HCT116 (cell line): ENCODE measurements at regions not wholly inside any gene's neighbourhood (a gene's known extent, or its start where the extent isn't known, plus 50 kb on each side); places are given as distances from the start of the nearest gene placed in this dataset.

Source experiments
- ATAC-seq: fragments of 200-7000 bp; cut with Tn5 transposase; 2 replicates; pipeline ENCODE4 v1.9.1; 2020; ENCODE audit warnings: mild to moderate bottlenecking, moderate library complexity
- BruUV-seq: library from RNA; stranded (reverse); fragments of 400-500 nt; replicated peaks from 2 replicates; lab custom pipeline; 2021; lab: Mats Ljungman, UMichigan
- CTCF ChIA-PET: fragments of 300-600 bp; sonication (Branson Sonifier 250); formaldehyde crosslinking; loops from one replicate; lab custom pipeline; 2021; ENCODE audit warnings: antibody characterized with exemption; lab: Charles Lee
- POLR2A ChIA-PET: fragments of 300-600, 350-600 bp; sonication (Branson Sonifier 250); formaldehyde crosslinking; loops from one replicate; lab custom pipeline; 2021; ENCODE audit warnings: antibody characterized with exemption; lab: Charles Lee
- RAD21 ChIA-PET, 2 experiments: fragments of 300-600 bp; sonication (Branson Sonifier 250); formaldehyde crosslinking; loops; one replicate each; lab custom pipeline; 2023; ENCODE audit warnings: low total read pairs in 2 of 2; ENCODE audit not compliant: uncharacterized antibody in 2 of 2, unreplicated experiment in 2 of 2, low non-redundant PET in 1 of 2; lab: Charles Lee
- DNase-seq: peaks from one replicate; pipeline ENCODE4 v3.0.0-alpha.2; 2010; ENCODE audit warnings: low read depth, low spot score
- H2AFZ ChIP-seq: fragments of 200-600 bp; shearing (Covaris generic), sonication (generic); 2 replicates; pipeline ENCODE4 v1.6.1; 2017; ENCODE audit warnings: low read depth, mixed run types, mixed read lengths, antibody characterized with exemption, low read length; ENCODE audit not compliant: poor library complexity, severe bottlenecking
- H3K27ac ChIP-seq: 2 replicates; pipeline ENCODE4 v1.5.1; 2012; ENCODE audit warnings: low read depth, low read length
- H3K27me3 ChIP-seq: fragments of 200-600 bp; sonication (generic); 2 replicates; pipeline ENCODE4 v1.6.1; 2016; ENCODE audit warnings: mixed run types, low read length, mixed read lengths; ENCODE audit not compliant: insufficient read depth
- H3K36me3 ChIP-seq, 2 experiments: fragments of 200-500 bp in 1 of 2; fragments of 200-600 bp in 1 of 2; sonication (Bioruptor generic) in 1 of 2; sonication (generic) in 1 of 2; 2 replicates each; pipeline versions ENCODE4 v1.5.1 to v1.6.1; 2014 to 2016; ENCODE audit warnings: low read length in 2 of 2, inconsistent platforms in 1 of 2, mixed read lengths in 1 of 2, mixed run types in 1 of 2; ENCODE audit not compliant: insufficient read depth in 2 of 2, control insufficient read depth in 1 of 2
- H3K4me1 ChIP-seq, 2 experiments: fragments of 200-600 bp in 1 of 2; sonication (generic) in 1 of 2; 2 replicates each; pipeline versions ENCODE4 v1.5.1 to v1.6.1; 2012 to 2017; ENCODE audit warnings: low read length in 2 of 2, inconsistent platforms in 1 of 2, mild to moderate bottlenecking in 1 of 2, mixed read lengths in 1 of 2, mixed run types in 1 of 2, moderate library complexity in 1 of 2; ENCODE audit not compliant: insufficient read depth in 2 of 2, control insufficient read depth in 1 of 2
- H3K4me2 ChIP-seq: fragments of 200-600 bp; sonication (generic); 2 replicates; pipeline ENCODE4 v1.6.1; 2017; ENCODE audit warnings: mixed run types, low read length, mixed read lengths
- H3K4me3 ChIP-seq, 2 experiments: fragments of 200-600 bp in 1 of 2; sonication (generic) in 1 of 2; replicated peaks in 1 of 2; 2 replicates each; pipeline ENCODE4 v1.5.1; 2011 to 2016; ENCODE audit warnings: low read length in 2 of 2, control low read depth in 1 of 2, low read depth in 1 of 2, mild to moderate bottlenecking in 1 of 2, mixed read lengths in 1 of 2, mixed run types in 1 of 2
- H3K79me2 ChIP-seq: fragments of 200-600 bp; sonication (generic); 2 replicates; pipeline ENCODE4 v1.6.1; 2017; ENCODE audit warnings: mild to moderate bottlenecking, mixed run types, low read length, moderate library complexity, mixed read lengths; ENCODE audit not compliant: insufficient read depth
- H3K9ac ChIP-seq: fragments of 200-600 bp; sonication (generic); 2 replicates; pipeline ENCODE4 v1.6.1; 2016; ENCODE audit warnings: low read length, mixed read lengths
- H3K9me2 ChIP-seq: fragments of 200-600 bp; sonication (generic), shearing (Covaris generic); 2 replicates; pipeline ENCODE4 v1.6.1; 2017; ENCODE audit warnings: mixed run types, mild to moderate bottlenecking, moderate library complexity; ENCODE audit not compliant: insufficient read depth
- H3K9me3 ChIP-seq, 2 experiments: fragments of 200-500 bp in 1 of 2; fragments of 200-600 bp in 1 of 2; sonication (Bioruptor generic) in 1 of 2; sonication (generic) in 1 of 2; 2 replicates each; pipeline ENCODE4 v1.6.1; 2014 to 2017; ENCODE audit warnings: low read length in 2 of 2, mixed read lengths in 2 of 2, inconsistent platforms in 1 of 2, low read depth in 1 of 2, mild to moderate bottlenecking in 1 of 2, mixed run types in 1 of 2, moderate library complexity in 1 of 2; ENCODE audit not compliant: control insufficient read depth in 1 of 2, insufficient read depth in 1 of 2
- H4K20me1 ChIP-seq: fragments of 200-600 bp; sonication (generic), shearing (Covaris generic); 2 replicates; pipeline ENCODE4 v1.6.1; 2017; ENCODE audit warnings: mixed run types, mild to moderate bottlenecking, moderate library complexity; ENCODE audit not compliant: insufficient read depth
- CBX3 ChIP-seq: IDR thresholded peaks from 2 replicates; pipeline ENCODE4 v1.6.1; 2012; ENCODE audit warnings: low read depth
- CEBPB ChIP-seq: IDR thresholded peaks from 2 replicates; pipeline ENCODE4 v1.6.1; 2012; ENCODE audit warnings: low read depth
- EGR1 ChIP-seq: IDR thresholded peaks from 2 replicates; pipeline ENCODE4 v1.6.1; 2012; ENCODE audit warnings: low read depth
- EZH2 ChIP-seq: fragments of 200-600 bp; sonication (generic); IDR thresholded peaks from 2 replicates; pipeline ENCODE4 v1.6.1; 2017; ENCODE audit warnings: antibody characterized with exemption, mixed run types
- EZH2phosphoT487 ChIP-seq: fragments of 200-600 bp; IDR thresholded peaks from 2 replicates; pipeline ENCODE4 v1.6.1; 2018; ENCODE audit warnings: antibody characterized with exemption, borderline replicate concordance
- JUND ChIP-seq: IDR thresholded peaks from 2 replicates; pipeline ENCODE4 v1.6.1; 2012
- POLR2A ChIP-seq: IDR thresholded peaks from 2 replicates; pipeline ENCODE4 v1.7.0; 2011; ENCODE audit warnings: borderline replicate concordance; ENCODE audit not compliant: insufficient read depth, insufficient read length; ENCODE audit errors: extremely low read depth
- POLR2AphosphoS5 ChIP-seq: IDR thresholded peaks from 2 replicates; pipeline ENCODE4 v1.6.1; 2011; ENCODE audit warnings: mild to moderate bottlenecking, low read depth, low read length, moderate library complexity
- REST ChIP-seq: IDR thresholded peaks from 2 replicates; pipeline ENCODE4 v1.6.1; 2012; ENCODE audit warnings: low read depth
- SIN3A ChIP-seq: IDR thresholded peaks from 2 replicates; pipeline ENCODE4 v1.6.1; 2012; ENCODE audit warnings: low read depth
- SP1 ChIP-seq: IDR thresholded peaks from 2 replicates; pipeline ENCODE4 v1.6.1; 2012; ENCODE audit warnings: low read depth
- SRF ChIP-seq: IDR thresholded peaks from 2 replicates; pipeline ENCODE4 v1.6.1; 2012; ENCODE audit warnings: low read depth
- ZFX ChIP-seq: fragments of 450-650 bp; IDR thresholded peaks from 2 replicates; pipeline ENCODE4 v1.6.1; 2017
- intact Hi-C: fragments of 100-400 bp; cut with micrococcal nuclease; formaldehyde crosslinking; loops from 2 replicates; pipeline ENCODE4 v1.10.0; 2022
- TF ChIP-seq, protein P1 (sequence below), 3 experiments: fragments of 200-600 bp in 1 of 3; sonication (generic) in 1 of 3; IDR thresholded peaks in 2 of 3; conservative IDR thresholded peaks in 1 of 3; 2 replicates each; pipeline ENCODE4 v1.5.1; 2012 to 2017; ENCODE audit warnings: low read depth in 2 of 3, low read length in 2 of 3, antibody characterized with exemption in 1 of 3, borderline replicate concordance in 1 of 3, control low read depth in 1 of 3, mild to moderate bottlenecking in 1 of 3, mixed read lengths in 1 of 3, mixed run types in 1 of 3, moderate library complexity in 1 of 3; ENCODE audit not compliant: insufficient read depth in 1 of 3
- TF ChIP-seq, protein P2 (sequence below): IDR thresholded peaks from 2 replicates; pipeline ENCODE4 v1.6.1; 2012
- TF ChIP-seq, protein P3 (sequence below): IDR thresholded peaks from 2 replicates; pipeline ENCODE4 v1.6.1; 2011; ENCODE audit warnings: mild to moderate bottlenecking, low read length, moderate library complexity; ENCODE audit not compliant: insufficient replicate concordance; ENCODE audit errors: extremely low read depth

DNA sequence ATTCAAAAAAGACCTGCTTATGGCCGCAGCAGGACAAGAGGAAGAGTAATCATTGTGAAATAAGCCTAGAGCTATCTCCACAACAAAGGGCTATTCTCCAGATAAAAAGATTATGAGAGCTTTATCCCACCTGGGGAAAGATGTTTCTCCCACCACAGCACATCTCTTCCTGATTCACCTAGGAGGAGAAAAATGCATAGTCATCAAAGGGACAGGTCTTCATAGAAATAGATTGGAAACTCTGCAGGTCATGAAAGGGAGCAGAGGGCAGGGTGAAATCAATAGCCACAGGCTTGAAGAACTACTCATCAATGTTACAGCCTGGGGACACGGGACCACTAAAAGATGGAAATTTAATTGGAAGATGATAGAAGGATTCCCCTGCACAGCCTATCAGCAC, 453.8 kb upstream of the TMEM132C start (continued):
- TF ChIP-seq ZFX = no peak
- TF ChIP-seq, protein P1, sequence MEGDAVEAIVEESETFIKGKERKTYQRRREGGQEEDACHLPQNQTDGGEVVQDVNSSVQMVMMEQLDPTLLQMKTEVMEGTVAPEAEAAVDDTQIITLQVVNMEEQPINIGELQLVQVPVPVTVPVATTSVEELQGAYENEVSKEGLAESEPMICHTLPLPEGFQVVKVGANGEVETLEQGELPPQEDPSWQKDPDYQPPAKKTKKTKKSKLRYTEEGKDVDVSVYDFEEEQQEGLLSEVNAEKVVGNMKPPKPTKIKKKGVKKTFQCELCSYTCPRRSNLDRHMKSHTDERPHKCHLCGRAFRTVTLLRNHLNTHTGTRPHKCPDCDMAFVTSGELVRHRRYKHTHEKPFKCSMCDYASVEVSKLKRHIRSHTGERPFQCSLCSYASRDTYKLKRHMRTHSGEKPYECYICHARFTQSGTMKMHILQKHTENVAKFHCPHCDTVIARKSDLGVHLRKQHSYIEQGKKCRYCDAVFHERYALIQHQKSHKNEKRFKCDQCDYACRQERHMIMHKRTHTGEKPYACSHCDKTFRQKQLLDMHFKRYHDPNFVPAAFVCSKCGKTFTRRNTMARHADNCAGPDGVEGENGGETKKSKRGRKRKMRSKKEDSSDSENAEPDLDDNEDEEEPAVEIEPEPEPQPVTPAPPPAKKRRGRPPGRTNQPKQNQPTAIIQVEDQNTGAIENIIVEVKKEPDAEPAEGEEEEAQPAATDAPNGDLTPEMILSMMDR (IDR thresholded peaks at IDR 0.05 in 2 of 3, conservative IDR thresholded peaks at IDR 0.05 in 1 of 3; ENCODE audit: borderline replicate concordance in 1 of 3, insufficient read depth in 1 of 3, low read depth in 2 of 3, low read length in 2 of 3) = no peak

DNA sequence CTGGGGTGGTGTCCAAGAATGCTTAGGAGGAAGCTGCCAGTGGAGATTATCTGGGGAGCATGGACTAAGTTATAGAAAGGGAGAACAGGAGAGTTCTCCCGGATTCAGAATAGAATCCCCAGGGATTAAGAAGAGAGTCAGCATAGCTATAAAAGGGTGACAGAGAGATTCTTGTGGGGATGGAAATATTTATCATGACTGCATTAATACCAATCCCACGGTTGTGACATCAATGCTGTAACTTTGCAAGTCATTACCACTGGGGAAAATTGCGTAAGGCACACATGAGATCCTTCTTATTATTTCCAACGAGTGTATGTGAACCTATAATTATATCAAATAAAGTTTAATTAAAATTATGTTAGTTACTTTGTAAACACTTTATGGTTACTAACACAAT, 447.9 kb upstream of the TMEM132C start:
- DNase-seq (no peak), ATAC-seq (no peak)
- H3K9me2 ChIP-seq = no peaks in the 10 kb centered on the region
- TF ChIP-seq ZFX = no peak
- no peak for TF ChIP-seq JUND
- no peak for TF ChIP-seq CBX3
- TF ChIP-seq SP1 = no peak
- TF ChIP-seq EZH2phosphoT487 = no peak
- TF ChIP-seq, protein P2, sequence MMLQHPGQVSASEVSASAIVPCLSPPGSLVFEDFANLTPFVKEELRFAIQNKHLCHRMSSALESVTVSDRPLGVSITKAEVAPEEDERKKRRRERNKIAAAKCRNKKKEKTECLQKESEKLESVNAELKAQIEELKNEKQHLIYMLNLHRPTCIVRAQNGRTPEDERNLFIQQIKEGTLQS = no peak
- no peak for TF ChIP-seq POLR2A
- TF ChIP-seq, protein P3, sequence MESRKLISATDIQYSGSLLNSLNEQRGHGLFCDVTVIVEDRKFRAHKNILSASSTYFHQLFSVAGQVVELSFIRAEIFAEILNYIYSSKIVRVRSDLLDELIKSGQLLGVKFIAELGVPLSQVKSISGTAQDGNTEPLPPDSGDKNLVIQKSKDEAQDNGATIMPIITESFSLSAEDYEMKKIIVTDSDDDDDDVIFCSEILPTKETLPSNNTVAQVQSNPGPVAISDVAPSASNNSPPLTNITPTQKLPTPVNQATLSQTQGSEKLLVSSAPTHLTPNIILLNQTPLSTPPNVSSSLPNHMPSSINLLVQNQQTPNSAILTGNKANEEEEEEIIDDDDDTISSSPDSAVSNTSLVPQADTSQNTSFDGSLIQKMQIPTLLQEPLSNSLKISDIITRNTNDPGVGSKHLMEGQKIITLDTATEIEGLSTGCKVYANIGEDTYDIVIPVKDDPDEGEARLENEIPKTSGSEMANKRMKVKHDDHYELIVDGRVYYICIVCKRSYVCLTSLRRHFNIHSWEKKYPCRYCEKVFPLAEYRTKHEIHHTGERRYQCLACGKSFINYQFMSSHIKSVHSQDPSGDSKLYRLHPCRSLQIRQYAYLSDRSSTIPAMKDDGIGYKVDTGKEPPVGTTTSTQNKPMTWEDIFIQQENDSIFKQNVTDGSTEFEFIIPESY = no peak
- no peak for TF ChIP-seq REST
- TF ChIP-seq EZH2 = no peak
- TF ChIP-seq SRF = no peak
- no peak for TF ChIP-seq POLR2AphosphoS5
- no peak for TF ChIP-seq CEBPB
- TF ChIP-seq SIN3A = no peak
- TF ChIP-seq, protein P1 (IDR thresholded peaks at IDR 0.05 in 2 of 3, conservative IDR thresholded peaks at IDR 0.05 in 1 of 3; ENCODE audit: borderline replicate concordance in 1 of 3, insufficient read depth in 1 of 3, low read depth in 2 of 3, low read length in 2 of 3) = no peak
- TF ChIP-seq EGR1 = no peak
- no peak overlapping the region for H3K4me3 ChIP-seq
- no peaks in the 10 kb centered on the region for H3K36me3 ChIP-seq
- H3K79me2 ChIP-seq = no peaks in the 10 kb centered on the region
- BruUV-seq = no TSS peak
- CTCF ChIA-PET = no interaction called here
- H3K9ac ChIP-seq = no peak overlapping the region
- no peak overlapping the region for H3K4me2 ChIP-seq
- H2AFZ ChIP-seq = no peak overlapping the region
- POLR2A ChIA-PET = no interaction called here
- no peaks in the 10 kb centered on the region for H3K4me1 ChIP-seq
- H3K9me3 ChIP-seq = peaks cover 0 to 9% of the 10 kb centered on the region in 2 experiments; a peak in 2 of 4 replicates
- intact Hi-C loops = no loop called here
- H3K27me3 ChIP-seq = no peaks in the 10 kb centered on the region
- H4K20me1 ChIP-seq = no peaks in the 10 kb centered on the region
- RAD21 ChIA-PET = no interaction called here
- no peak overlapping the region for H3K27ac ChIP-seq
